ENCODE measurements at regions not wholly inside any gene's neighbourhood (a gene's known extent, or its start where the extent isn't known, plus 50 kb on each side); places are given as distances from the start of the nearest gene placed in this dataset.
"Not testable (repeated sequence)": the region's sequence is repeated elsewhere in the genome, so short reads cannot be mapped to it uniquely, and the experiment has no call there.

DNA sequence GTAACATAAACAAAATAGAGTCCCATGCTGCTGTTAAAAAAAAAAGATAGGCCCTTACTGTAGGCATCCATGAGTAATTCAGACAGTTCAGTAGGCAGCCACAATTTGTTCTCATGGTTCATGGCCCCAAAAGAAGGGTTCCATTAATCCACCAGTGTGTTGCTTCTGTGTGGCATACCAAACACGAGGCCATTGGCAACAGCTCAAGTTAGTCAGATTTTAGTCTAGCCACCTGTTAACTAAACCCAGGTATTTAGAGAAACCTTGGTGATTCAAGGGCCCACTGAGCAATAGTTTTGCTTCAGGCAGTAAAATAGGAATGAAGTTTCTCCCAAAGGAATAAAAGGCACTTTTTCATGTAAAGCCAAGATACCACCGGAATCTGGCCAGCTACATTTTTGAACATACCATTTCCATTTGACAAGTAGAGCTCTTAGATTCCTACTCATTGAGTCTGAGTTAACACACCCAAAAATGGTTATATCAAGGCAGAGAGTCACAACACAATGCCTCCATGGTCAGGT is 80.1 kb upstream of the SRD5A2 start:
- no peak for DNase-seq

DNA sequence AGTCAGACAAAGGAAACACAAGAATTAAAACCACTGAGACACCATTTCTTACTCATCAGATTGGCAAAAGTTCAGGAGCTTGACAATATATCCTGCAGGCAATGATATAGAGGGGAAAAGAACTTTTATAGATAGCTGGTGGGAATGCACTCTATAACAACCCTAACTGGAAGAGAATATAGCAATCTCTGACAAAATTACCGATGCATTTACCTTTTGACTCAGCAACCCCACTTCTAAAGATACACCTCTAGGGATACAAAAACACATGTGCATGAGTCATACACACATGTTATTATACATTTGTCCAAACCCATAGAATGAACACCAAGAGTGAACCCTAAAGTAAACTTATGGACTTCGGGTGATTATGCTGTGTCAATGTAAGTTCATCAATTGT is 79.4 kb upstream of the SRD5A2 start:
- no peak for DNase-seq

DNA sequence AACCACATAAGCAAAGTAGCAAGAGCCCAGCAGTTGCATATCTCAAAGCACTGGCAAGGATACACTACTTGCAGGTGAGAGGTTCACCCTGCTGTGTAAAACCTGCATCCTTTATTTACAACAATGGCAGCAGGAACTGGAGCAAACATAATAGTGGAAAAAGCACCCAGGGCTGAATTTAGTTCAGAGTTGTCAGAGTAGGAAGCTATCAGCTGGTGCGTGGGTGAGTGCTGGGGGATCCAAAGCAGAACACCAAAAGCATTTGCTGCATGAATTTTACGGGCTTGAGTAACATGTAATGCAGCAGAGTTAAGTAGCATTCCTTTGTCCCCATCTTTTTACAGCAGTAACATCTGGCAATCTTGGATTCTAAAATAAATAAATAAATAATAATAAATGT is 73.5 kb upstream of the SRD5A2 start:
- DNase-seq: peak; percentile 43

DNA sequence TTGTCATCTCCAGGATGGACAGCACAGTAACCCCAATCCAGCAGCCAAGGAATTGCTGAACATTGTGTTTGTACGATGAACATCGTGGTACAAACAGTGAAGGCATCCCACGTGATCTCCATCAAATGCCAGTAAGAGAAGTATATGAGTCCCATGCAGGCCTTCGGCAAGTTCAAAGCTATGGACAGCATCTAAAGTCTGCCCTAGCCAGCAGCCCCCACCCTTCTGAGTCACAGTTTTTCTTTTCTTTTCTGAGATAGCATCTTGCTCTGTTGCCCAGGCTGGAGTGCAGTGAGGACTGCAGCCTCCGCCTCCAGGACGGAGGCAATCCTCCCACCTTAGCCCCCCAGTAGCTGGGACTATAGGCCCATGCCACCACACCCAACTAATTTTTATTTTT is 71.0 kb upstream of the SRD5A2 start:
- DNase-seq: no peak

DNA sequence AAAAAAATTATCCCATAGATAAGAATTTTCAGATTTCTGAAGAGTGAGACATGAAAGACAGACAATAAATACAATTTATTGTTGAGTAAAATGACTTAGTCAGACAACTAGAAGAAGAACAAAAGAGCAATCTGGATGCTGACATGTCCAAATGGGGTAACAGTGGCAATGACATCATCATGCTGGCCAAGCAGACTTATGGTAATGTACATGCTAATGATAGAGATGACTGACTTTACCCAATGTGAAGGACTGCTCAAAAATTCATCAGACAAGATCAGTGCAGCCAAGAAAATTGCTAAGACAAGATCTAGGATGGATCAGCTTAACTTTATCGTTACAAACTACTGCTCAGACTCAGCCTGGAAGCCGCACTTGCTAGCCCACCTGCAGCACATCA is 70.5 kb upstream of the SRD5A2 start:
- no peak for DNase-seq

DNA sequence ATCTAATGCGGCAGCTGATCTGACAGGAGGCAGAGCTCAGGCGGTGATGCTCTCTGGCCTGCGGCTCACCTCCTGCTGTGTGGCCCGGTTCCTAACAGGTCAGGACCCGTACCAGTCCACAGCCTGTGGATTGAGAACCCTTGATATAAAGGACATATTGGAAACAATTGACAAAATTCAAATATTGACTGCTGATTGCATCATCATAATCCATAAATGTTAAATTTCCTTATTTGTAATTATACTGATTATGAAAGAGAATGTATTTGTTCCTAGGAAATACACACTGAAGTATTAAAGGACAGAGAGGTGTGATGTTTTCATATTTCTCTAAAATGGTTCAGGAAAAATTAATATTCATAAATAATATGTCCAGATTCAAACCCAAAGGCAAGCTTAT is 63.8 kb upstream of the SRD5A2 start:
- no peak for DNase-seq

DNA sequence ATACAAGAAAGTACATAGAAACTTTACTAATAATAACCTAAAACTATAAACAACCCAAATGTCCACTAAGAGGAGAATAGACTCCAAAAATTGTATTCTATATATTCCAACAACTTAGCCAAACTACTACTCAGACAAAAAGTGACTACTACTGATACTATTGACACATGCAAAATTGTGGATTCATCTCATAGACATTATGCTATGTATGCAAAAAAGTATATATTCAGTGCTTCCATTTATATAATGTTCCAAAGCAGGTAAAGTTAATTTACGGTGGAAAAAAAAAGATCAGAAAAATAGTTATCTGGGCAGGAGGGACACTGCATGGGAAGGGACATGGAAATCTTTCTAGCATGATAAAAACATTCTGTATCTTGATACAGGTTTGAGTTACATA is 62.0 kb upstream of the SRD5A2 start:
- DNase-seq: no peak

DNA sequence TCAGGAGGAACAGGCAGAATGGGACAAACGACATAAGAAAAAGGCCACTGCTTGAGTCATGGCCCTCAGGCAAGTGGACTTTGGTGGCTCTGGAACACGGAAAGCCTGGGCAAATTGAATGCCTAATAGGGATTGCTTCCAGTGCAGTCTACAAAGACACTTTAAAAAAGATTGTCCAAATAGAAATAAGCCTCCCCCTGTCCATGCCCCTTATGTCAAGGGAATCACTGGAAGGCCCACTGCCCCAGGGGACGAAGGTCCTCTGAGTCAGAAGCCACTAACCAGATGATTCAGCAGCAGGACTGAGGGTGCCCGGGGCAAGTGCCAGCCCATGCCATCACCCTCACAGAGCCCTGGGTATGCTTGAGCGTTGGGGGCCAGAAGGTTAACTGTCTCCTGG is 51.5 kb upstream of the SRD5A2 start:
- not testable (repeated sequence) for DNase-seq

Measured in occipital lobe (tissue), 1 donor.